ENCODE measurements at regions not wholly inside any gene's neighbourhood (a gene's known extent, or its start where the extent isn't known, plus 50 kb on each side); places are given as distances from the start of the nearest gene placed in this dataset.

DNA sequence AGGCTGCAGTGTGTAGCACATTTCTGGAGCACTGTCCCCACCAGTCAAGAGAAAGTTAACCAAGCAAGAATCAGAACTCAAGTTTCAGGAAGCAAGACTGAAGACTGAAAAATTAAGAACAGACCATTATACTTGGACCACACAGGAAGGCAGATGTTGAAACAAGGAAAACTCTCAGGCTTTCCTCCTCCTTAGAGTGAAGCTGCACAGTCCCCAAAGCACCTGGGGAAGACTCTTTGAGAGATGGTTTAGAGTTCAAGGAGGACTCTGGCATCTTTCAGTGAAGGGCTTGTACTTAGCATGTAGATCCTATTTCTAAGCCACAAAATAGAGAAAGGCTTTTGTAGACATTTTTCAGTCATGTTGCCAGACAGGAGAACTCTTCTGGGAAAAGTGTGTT, 113.7 kb upstream of the KCTD3 start (continued):
- TF ChIP-seq, protein P1, sequence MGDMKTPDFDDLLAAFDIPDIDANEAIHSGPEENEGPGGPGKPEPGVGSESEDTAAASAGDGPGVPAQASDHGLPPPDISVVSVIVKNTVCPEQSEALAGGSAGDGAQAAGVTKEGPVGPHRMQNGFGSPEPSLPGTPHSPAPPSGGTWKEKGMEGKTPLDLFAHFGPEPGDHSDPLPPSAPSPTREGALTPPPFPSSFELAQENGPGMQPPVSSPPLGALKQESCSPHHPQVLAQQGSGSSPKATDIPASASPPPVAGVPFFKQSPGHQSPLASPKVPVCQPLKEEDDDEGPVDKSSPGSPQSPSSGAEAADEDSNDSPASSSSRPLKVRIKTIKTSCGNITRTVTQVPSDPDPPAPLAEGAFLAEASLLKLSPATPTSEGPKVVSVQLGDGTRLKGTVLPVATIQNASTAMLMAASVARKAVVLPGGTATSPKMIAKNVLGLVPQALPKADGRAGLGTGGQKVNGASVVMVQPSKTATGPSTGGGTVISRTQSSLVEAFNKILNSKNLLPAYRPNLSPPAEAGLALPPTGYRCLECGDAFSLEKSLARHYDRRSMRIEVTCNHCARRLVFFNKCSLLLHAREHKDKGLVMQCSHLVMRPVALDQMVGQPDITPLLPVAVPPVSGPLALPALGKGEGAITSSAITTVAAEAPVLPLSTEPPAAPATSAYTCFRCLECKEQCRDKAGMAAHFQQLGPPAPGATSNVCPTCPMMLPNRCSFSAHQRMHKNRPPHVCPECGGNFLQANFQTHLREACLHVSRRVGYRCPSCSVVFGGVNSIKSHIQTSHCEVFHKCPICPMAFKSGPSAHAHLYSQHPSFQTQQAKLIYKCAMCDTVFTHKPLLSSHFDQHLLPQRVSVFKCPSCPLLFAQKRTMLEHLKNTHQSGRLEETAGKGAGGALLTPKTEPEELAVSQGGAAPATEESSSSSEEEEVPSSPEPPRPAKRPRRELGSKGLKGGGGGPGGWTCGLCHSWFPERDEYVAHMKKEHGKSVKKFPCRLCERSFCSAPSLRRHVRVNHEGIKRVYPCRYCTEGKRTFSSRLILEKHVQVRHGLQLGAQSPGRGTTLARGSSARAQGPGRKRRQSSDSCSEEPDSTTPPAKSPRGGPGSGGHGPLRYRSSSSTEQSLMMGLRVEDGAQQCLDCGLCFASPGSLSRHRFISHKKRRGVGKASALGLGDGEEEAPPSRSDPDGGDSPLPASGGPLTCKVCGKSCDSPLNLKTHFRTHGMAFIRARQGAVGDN (IDR thresholded peaks at IDR 0.05) = no peak
- TF ChIP-seq WRNIP1 (IDR thresholded peaks at IDR 0.05; ENCODE audit: borderline replicate concordance, low read depth, low read length) (no peak), FOXM1 (IDR thresholded peaks at IDR 0.05; ENCODE audit: low read depth, low read length) (no peak), CREM (IDR thresholded peaks at IDR 0.05; ENCODE audit: low read depth) (no peak), TCF12 (IDR thresholded peaks at IDR 0.05; ENCODE audit: low read depth, low read length) (no peak), HDAC2 (IDR thresholded peaks at IDR 0.05) (no peak), KDM1A (IDR thresholded peaks at IDR 0.05; ENCODE audit: borderline replicate concordance) (no peak)
- TF ChIP-seq, protein P2, sequence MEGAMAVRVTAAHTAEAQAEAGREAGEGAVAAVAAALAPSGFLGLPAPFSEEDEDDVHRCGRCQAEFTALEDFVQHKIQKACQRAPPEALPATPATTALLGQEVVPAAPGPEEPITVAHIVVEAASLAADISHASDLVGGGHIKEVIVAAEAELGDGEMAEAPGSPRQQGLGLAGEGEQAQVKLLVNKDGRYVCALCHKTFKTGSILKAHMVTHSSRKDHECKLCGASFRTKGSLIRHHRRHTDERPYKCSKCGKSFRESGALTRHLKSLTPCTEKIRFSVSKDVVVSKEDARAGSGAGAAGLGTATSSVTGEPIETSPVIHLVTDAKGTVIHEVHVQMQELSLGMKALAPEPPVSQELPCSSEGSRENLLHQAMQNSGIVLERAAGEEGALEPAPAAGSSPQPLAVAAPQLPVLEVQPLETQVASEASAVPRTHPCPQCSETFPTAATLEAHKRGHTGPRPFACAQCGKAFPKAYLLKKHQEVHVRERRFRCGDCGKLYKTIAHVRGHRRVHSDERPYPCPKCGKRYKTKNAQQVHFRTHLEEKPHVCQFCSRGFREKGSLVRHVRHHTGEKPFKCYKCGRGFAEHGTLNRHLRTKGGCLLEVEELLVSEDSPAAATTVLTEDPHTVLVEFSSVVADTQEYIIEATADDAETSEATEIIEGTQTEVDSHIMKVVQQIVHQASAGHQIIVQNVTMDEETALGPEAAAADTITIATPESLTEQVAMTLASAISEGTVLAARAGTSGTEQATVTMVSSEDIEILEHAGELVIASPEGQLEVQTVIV (IDR thresholded peaks at IDR 0.05; ENCODE audit: borderline replicate concordance, partially characterized antibody) = no peak
- TF ChIP-seq, protein P3, sequence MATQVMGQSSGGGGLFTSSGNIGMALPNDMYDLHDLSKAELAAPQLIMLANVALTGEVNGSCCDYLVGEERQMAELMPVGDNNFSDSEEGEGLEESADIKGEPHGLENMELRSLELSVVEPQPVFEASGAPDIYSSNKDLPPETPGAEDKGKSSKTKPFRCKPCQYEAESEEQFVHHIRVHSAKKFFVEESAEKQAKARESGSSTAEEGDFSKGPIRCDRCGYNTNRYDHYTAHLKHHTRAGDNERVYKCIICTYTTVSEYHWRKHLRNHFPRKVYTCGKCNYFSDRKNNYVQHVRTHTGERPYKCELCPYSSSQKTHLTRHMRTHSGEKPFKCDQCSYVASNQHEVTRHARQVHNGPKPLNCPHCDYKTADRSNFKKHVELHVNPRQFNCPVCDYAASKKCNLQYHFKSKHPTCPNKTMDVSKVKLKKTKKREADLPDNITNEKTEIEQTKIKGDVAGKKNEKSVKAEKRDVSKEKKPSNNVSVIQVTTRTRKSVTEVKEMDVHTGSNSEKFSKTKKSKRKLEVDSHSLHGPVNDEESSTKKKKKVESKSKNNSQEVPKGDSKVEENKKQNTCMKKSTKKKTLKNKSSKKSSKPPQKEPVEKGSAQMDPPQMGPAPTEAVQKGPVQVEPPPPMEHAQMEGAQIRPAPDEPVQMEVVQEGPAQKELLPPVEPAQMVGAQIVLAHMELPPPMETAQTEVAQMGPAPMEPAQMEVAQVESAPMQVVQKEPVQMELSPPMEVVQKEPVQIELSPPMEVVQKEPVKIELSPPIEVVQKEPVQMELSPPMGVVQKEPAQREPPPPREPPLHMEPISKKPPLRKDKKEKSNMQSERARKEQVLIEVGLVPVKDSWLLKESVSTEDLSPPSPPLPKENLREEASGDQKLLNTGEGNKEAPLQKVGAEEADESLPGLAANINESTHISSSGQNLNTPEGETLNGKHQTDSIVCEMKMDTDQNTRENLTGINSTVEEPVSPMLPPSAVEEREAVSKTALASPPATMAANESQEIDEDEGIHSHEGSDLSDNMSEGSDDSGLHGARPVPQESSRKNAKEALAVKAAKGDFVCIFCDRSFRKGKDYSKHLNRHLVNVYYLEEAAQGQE (IDR thresholded peaks at IDR 0.05; ENCODE audit: low read depth, low read length) = no peak
- TF ChIP-seq, protein P4, sequence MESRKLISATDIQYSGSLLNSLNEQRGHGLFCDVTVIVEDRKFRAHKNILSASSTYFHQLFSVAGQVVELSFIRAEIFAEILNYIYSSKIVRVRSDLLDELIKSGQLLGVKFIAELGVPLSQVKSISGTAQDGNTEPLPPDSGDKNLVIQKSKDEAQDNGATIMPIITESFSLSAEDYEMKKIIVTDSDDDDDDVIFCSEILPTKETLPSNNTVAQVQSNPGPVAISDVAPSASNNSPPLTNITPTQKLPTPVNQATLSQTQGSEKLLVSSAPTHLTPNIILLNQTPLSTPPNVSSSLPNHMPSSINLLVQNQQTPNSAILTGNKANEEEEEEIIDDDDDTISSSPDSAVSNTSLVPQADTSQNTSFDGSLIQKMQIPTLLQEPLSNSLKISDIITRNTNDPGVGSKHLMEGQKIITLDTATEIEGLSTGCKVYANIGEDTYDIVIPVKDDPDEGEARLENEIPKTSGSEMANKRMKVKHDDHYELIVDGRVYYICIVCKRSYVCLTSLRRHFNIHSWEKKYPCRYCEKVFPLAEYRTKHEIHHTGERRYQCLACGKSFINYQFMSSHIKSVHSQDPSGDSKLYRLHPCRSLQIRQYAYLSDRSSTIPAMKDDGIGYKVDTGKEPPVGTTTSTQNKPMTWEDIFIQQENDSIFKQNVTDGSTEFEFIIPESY (IDR thresholded peaks at IDR 0.05) = no peak
- TF ChIP-seq, protein P5, sequence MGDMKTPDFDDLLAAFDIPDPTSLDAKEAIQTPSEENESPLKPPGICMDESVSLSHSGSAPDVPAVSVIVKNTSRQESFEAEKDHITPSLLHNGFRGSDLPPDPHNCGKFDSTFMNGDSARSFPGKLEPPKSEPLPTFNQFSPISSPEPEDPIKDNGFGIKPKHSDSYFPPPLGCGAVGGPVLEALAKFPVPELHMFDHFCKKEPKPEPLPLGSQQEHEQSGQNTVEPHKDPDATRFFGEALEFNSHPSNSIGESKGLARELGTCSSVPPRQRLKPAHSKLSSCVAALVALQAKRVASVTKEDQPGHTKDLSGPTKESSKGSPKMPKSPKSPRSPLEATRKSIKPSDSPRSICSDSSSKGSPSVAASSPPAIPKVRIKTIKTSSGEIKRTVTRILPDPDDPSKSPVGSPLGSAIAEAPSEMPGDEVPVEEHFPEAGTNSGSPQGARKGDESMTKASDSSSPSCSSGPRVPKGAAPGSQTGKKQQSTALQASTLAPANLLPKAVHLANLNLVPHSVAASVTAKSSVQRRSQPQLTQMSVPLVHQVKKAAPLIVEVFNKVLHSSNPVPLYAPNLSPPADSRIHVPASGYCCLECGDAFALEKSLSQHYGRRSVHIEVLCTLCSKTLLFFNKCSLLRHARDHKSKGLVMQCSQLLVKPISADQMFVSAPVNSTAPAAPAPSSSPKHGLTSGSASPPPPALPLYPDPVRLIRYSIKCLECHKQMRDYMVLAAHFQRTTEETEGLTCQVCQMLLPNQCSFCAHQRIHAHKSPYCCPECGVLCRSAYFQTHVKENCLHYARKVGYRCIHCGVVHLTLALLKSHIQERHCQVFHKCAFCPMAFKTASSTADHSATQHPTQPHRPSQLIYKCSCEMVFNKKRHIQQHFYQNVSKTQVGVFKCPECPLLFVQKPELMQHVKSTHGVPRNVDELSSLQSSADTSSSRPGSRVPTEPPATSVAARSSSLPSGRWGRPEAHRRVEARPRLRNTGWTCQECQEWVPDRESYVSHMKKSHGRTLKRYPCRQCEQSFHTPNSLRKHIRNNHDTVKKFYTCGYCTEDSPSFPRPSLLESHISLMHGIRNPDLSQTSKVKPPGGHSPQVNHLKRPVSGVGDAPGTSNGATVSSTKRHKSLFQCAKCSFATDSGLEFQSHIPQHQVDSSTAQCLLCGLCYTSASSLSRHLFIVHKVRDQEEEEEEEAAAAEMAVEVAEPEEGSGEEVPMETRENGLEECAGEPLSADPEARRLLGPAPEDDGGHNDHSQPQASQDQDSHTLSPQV (IDR thresholded peaks at IDR 0.05) = no peak
- TF ChIP-seq, protein P6, sequence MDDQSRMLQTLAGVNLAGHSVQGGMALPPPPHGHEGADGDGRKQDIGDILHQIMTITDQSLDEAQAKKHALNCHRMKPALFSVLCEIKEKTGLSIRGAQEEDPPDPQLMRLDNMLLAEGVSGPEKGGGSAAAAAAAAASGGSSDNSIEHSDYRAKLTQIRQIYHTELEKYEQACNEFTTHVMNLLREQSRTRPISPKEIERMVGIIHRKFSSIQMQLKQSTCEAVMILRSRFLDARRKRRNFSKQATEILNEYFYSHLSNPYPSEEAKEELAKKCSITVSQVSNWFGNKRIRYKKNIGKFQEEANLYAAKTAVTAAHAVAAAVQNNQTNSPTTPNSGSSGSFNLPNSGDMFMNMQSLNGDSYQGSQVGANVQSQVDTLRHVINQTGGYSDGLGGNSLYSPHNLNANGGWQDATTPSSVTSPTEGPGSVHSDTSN (IDR thresholded peaks at IDR 0.05; ENCODE audit: insufficient replicate concordance, low read depth, low read length) = no peak
